HEK293 (cell line): ENCODE measurements at regions not wholly inside any gene's neighbourhood (a gene's known extent, or its start where the extent isn't known, plus 50 kb on each side); places are given as distances from the start of the nearest gene placed in this dataset.

Experiments used
- CTCF ChIP-seq: fragments of 450-650 bp; formaldehyde crosslinking; IDR thresholded peaks from 2 replicates; pipeline ENCODE4 v1.5.1; 2016; ENCODE audit warnings: missing biosample characterization, missing genetic modification characterization
- WT1 ChIP-seq: fragments of 450-650 bp; formaldehyde crosslinking; IDR thresholded peaks from 2 replicates; pipeline ENCODE4 v1.5.1; 2016; ENCODE audit warnings: missing biosample characterization, missing genetic modification characterization
- ZBTB26 ChIP-seq: fragments of 450-650 bp; formaldehyde crosslinking; optimal IDR thresholded peaks from 2 replicates; pipeline ENCODE3; 2016; ENCODE audit warnings: missing biosample characterization, mild to moderate bottlenecking, missing genetic modification characterization
- ZNF558 ChIP-seq: fragments of 450-650 bp; formaldehyde crosslinking; IDR thresholded peaks from 2 replicates; pipeline ENCODE4 v1.5.1; 2016; ENCODE audit warnings: missing biosample characterization, missing genetic modification characterization
- ZNF785 ChIP-seq: fragments of 450-650 bp; formaldehyde crosslinking; IDR thresholded peaks from 2 replicates; pipeline ENCODE4 v1.5.1; 2016; ENCODE audit warnings: missing biosample characterization, missing genetic modification characterization

DNA sequence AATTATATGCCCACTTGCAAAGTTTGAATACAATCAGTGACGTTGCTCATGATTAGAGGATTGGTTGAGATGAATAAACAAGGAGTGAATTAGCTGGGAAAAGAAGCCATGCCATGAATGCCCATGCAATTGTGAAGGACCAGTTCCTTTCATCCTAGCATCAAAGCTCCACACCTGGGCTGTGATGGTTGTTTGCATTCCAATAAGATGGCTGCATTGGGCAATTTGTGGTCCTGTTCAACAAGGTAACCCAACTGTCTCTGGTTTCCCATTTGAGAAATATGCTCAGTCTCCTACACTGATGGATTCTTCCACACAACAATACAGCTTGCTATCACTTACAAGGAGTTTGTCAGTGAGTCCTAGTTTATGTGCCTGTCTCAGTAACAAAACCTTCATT, 550.2 kb downstream of the STK39 start:
- TF ChIP-seq CTCF (tag by site-specific recombination) (no peak), ZNF785 (no peak), WT1 (no peak), ZNF558 (no peak), ZBTB26 (no peak)
